ENCODE measurements at regions not wholly inside any gene's neighbourhood (a gene's known extent, or its start where the extent isn't known, plus 50 kb on each side); places are given as distances from the start of the nearest gene placed in this dataset.

GRCh38 chr3:159922861-159923312, 65.7 kb upstream of the IL12A start:
- TF ChIP-seq CTCF (IDR thresholded peaks at IDR 0.05): no peak
- no peak for TF ChIP-seq POLR2A (IDR thresholded peaks at IDR 0.05)
